Nephron (organoid): ENCODE measurements at regions not wholly inside any gene's neighbourhood (a gene's known extent, or its start where the extent isn't known, plus 50 kb on each side); places are given as distances from the start of the nearest gene placed in this dataset.

Experiments used
- H3K27ac Mint-ChIP-seq, 3 experiments: 2 replicates each; pipeline ENCODE4 v1.8.0; 2020; ENCODE audit warnings: mixed read lengths in 3 of 3, mild to moderate bottlenecking in 2 of 3, moderate library complexity in 1 of 3
- H3K27me3 Mint-ChIP-seq: 2 replicates; pipeline ENCODE4 v1.8.0; 2021; ENCODE audit warnings: low read depth, mild to moderate bottlenecking, moderate library complexity, mixed read lengths
- H3K36me3 Mint-ChIP-seq: 2 replicates; pipeline ENCODE4 v1.8.0; 2020; ENCODE audit warnings: low read depth, mixed read lengths
- H3K4me1 Mint-ChIP-seq: 2 replicates; pipeline ENCODE4 v1.8.0; 2020; ENCODE audit warnings: mixed read lengths
- H3K4me3 Mint-ChIP-seq, 3 experiments: 2 replicates each; pipeline ENCODE4 v1.8.0; 2020; ENCODE audit warnings: mild to moderate bottlenecking in 3 of 3, mixed read lengths in 3 of 3, moderate library complexity in 2 of 3
- H3K9me3 Mint-ChIP-seq: 2 replicates; pipeline ENCODE4 v1.8.0; 2020; ENCODE audit warnings: mixed read lengths
- CTCF ChIP-seq, 3 experiments: fragments of 200-600 bp; sonication (generic); IDR thresholded peaks; one replicate each; pipeline ENCODE4 v1.5.0; 2021; ENCODE audit warnings: antibody characterized with exemption in 3 of 3; ENCODE audit not compliant: unreplicated experiment in 3 of 3

DNA sequence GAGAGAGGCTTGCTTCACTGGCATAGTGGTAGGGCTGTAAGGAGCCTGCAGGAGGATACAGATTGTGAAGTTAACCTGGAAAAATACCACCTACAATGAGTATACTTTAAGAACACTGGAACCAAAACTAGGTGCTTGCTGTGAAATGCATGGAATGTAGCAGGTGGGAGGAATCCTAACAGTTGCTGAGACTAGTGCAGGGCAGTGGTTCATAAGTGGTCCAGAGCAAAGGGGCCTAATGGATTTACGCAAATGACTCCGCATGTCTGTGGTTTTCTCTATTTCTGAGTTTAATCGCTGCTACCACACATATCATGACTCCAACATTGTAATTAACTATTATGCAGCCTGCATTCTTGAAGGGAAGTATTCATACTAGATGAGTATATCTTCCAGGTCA lies 218.4 kb downstream of the CHRM2 start:
- Mint-ChIP-seq H3K27me3 (no peaks in the 10 kb centered on the region), H3K9me3 (no peaks in the 10 kb centered on the region), H3K36me3 (no peaks in the 10 kb centered on the region), H3K27ac (no peak overlapping the region), H3K4me1 (peaks cover 11% of the 10 kb centered on the region), H3K4me3 (no peak overlapping the region)
- TF ChIP-seq CTCF (IDR thresholded peaks at IDR 0.05; ENCODE audit: unreplicated experiment in 3 of 3) = no peak

- Mint-ChIP-seq H3K4me1 (peaks cover 19% of the 10 kb centered on the region), H3K27ac (no peak overlapping the region), H3K9me3 (no peaks in the 10 kb centered on the region), H3K36me3 (no peaks in the 10 kb centered on the region), H3K4me3 (no peak overlapping the region), H3K27me3 (no peaks in the 10 kb centered on the region)
- no peak for TF ChIP-seq CTCF (IDR thresholded peaks at IDR 0.05; ENCODE audit: unreplicated experiment in 3 of 3)
Observed at GRCh38 chr7:137084607-137085380, 216.3 kb downstream of the CHRM2 start.

- H3K9me3 Mint-ChIP-seq = no peaks in the 10 kb centered on the region
- H3K4me3 Mint-ChIP-seq = no peak overlapping the region
- H3K27me3 Mint-ChIP-seq = peaks cover 3% of the 10 kb centered on the region
- no peaks in the 10 kb centered on the region for H3K36me3 Mint-ChIP-seq
- no peak for TF ChIP-seq CTCF (IDR thresholded peaks at IDR 0.05; ENCODE audit: unreplicated experiment in 3 of 3)
- peaks cover 19% of the 10 kb centered on the region for H3K4me1 Mint-ChIP-seq
- no peak overlapping the region for H3K27ac Mint-ChIP-seq
Observed at GRCh38 chr7:137082391-137082790, 213.9 kb downstream of the CHRM2 start.

GRCh38 chr7:137081321-137082093 lies 213.1 kb downstream of the CHRM2 start:
- Mint-ChIP-seq H3K4me1 (peaks cover 19% of the 10 kb centered on the region), H3K9me3 (no peaks in the 10 kb centered on the region)

DNA sequence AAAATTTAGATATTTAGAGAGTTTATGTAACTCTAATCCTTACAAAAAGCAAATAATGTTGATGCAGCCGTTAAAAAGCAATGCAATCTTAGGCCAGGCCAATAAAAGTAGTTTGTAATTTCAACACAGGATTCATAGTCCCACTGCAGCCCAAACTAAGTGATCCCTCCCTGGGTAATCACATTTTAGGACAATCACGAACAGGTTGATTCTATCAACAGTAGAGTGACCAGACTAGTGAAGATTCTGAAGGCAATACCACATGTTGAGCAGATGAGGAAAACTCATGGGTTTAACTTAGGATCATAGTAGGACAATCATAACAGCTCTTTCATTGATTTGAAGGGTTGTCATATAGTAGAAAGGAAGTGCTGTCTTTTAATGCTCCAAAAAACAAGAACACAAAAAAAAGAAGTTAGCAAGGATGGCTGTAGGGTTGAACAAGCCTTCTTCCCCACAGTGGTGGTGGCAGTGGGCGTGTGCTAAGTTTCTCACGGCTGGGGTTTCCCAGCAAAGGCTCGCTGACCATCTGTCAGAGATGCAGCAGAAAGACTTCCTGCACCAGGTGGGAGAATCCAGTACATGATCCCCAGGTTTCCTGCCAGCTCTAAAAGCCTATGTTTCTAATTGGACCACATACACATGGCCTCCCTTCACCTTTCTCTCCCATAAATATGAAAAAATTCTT lies 212.2 kb downstream of the CHRM2 start:
- H3K27ac Mint-ChIP-seq = no peak overlapping the region
- H3K4me1 Mint-ChIP-seq = peaks cover 19% of the 10 kb centered on the region
- H3K27me3 Mint-ChIP-seq = peaks cover 3% of the 10 kb centered on the region
- no peaks in the 10 kb centered on the region for H3K9me3 Mint-ChIP-seq
- H3K36me3 Mint-ChIP-seq = no peaks in the 10 kb centered on the region
- no peak for TF ChIP-seq CTCF (IDR thresholded peaks at IDR 0.05; ENCODE audit: unreplicated experiment in 3 of 3)
- H3K4me3 Mint-ChIP-seq = no peak overlapping the region

More at GRCh38 chr7:137081321-137082093, 213.1 kb downstream of the CHRM2 start:
- peak overlapping the region in 1 of 3 experiments; percentile 51 for H3K27ac Mint-ChIP-seq
- H3K27me3 Mint-ChIP-seq = peaks cover 3% of the 10 kb centered on the region
- H3K36me3 Mint-ChIP-seq = no peaks in the 10 kb centered on the region
- H3K4me3 Mint-ChIP-seq = no peak overlapping the region
- no peak for TF ChIP-seq CTCF (IDR thresholded peaks at IDR 0.05; ENCODE audit: unreplicated experiment in 3 of 3)
